ENCODE measurements at regions not wholly inside any gene's neighbourhood (a gene's known extent, or its start where the extent isn't known, plus 50 kb on each side); places are given as distances from the start of the nearest gene placed in this dataset.

- no peak for DNase-seq
These were observed 576.7 kb upstream of the SALL3 start for GRCh38 chr18:78402966-78403365.

- DNase-seq, result no peak
These were observed 576.2 kb upstream of the SALL3 start for GRCh38 chr18:78403371-78403770.

- DNase-seq, result no peak
These were observed 573.9 kb upstream of the SALL3 start for GRCh38 chr18:78405763-78406162.

- no peak for DNase-seq
These were observed 572.7 kb upstream of the SALL3 start for GRCh38 chr18:78406743-78407465.

GRCh38 chr18:78407466-78407844 is 572.2 kb upstream of the SALL3 start:
- no peak for DNase-seq

- no peak for DNase-seq
These were observed 571.0 kb upstream of the SALL3 start for GRCh38 chr18:78408623-78409022.

GRCh38 chr18:78410094-78410786 is 569.4 kb upstream of the SALL3 start:
- DNase-seq, result no peak

GRCh38 chr18:78411539-78411938 is 568.1 kb upstream of the SALL3 start:
- DNase-seq, result no peak

GRCh38 chr18:78414302-78414701 is 565.3 kb upstream of the SALL3 start:
- no peak for DNase-seq

GRCh38 chr18:78416853-78417252 is 562.8 kb upstream of the SALL3 start:
- no peak for DNase-seq

- DNase-seq, result no peak
These were observed 561.2 kb upstream of the SALL3 start for GRCh38 chr18:78418379-78418778.

- no peak for DNase-seq
These were observed 560.4 kb upstream of the SALL3 start for GRCh38 chr18:78419171-78419570.

GRCh38 chr18:78420116-78420515 is 559.5 kb upstream of the SALL3 start:
- DNase-seq, result no peak

- DNase-seq, result no peak
These were observed 558.2 kb upstream of the SALL3 start for GRCh38 chr18:78421392-78421791.

GRCh38 chr18:78422336-78422735 is 557.3 kb upstream of the SALL3 start:
- DNase-seq, result no peak

- DNase-seq, result no peak
These were observed 555.8 kb upstream of the SALL3 start for GRCh38 chr18:78423811-78424210.

GRCh38 chr18:78424403-78425018 is 555.1 kb upstream of the SALL3 start:
- no peak for DNase-seq

GRCh38 chr18:78425019-78425412 is 554.6 kb upstream of the SALL3 start:
- no peak for DNase-seq

GRCh38 chr18:78427081-78427480 is 552.5 kb upstream of the SALL3 start:
- DNase-seq, result no peak

- no peak for DNase-seq
These were observed 550.2 kb upstream of the SALL3 start for GRCh38 chr18:78429127-78430108.

GRCh38 chr18:78430131-78430758 is 549.4 kb upstream of the SALL3 start:
- DNase-seq, result peak in 4 of 58 donors; percentile 3 to 26 (median 6)
